SK-N-SH (cell line): ENCODE measurements at regions not wholly inside any gene's neighbourhood (a gene's known extent, or its start where the extent isn't known, plus 50 kb on each side); places are given as distances from the start of the nearest gene placed in this dataset.

Source experiments
- CTCF ChIP-seq: fragments of 200-600 bp; sonication (generic); IDR thresholded peaks from 2 replicates; pipeline ENCODE4 v1.6.1; 2017; ENCODE audit warnings: antibody characterized with exemption, mild to moderate bottlenecking, moderate library complexity
- GABPA ChIP-seq: IDR thresholded peaks from 2 replicates; pipeline ENCODE4 v1.4.0; 2012; ENCODE audit warnings: low read depth, mild to moderate bottlenecking
- MEF2A ChIP-seq: IDR thresholded peaks from 2 replicates; pipeline ENCODE4 v1.4.0; 2012; ENCODE audit warnings: low read depth, borderline replicate concordance
- PBX3 ChIP-seq: IDR thresholded peaks from 2 replicates; pipeline ENCODE4; 2012
- RCOR1 ChIP-seq: fragments of 150-350 bp; IDR thresholded peaks from 2 replicates; pipeline ENCODE4 v1.6.1; 2017; ENCODE audit warnings: antibody characterized with exemption, low read length
- TCF12 ChIP-seq: IDR thresholded peaks from 2 replicates; pipeline ENCODE4 v1.4.0; 2012

- TF ChIP-seq GABPA (no peak), CTCF (no peak), RCOR1 (no peak), MEF2A (no peak), TCF12 (no peak), PBX3 (no peak)
Measured at GRCh38 chr2:12617366-12617765, 99.4 kb upstream of the TRIB2 start.
